Panc1 (cell line): ENCODE measurements at regions not wholly inside any gene's neighbourhood (a gene's known extent, or its start where the extent isn't known, plus 50 kb on each side); places are given as distances from the start of the nearest gene placed in this dataset.

ENCODE experiments used
- TCF7L2 ChIP-seq: IDR thresholded peaks from 2 replicates; pipeline ENCODE4 v1.6.1; 2011; ENCODE audit warnings: mild to moderate bottlenecking, low read depth, low read length, inconsistent platforms
- TF ChIP-seq, protein P1 (sequence below): fragments of 450-650 bp; IDR thresholded peaks from 2 replicates; pipeline ENCODE4 v1.5.1; 2017; ENCODE audit warnings: mild to moderate bottlenecking

DNA sequence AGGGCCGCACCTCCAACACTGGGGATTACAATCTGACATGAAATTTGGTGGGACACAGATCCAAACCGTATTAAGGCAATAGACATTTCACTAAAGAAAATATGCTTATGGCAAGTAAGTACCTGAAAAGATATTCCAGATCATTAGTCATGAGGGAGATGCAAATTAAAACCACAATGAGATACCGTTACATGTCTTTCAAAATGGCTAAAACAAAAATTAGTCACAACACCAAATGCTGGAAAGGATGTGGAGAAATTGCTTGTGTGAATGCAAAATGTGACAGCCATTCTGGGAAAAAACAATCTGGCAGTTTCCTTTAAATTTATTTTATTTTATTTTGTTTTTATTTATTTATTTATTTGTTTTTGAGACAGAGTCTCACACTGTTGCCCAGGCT, 82.3 kb upstream of the PTGDR start:
- no peak for TF ChIP-seq TCF7L2
- TF ChIP-seq, protein P1, sequence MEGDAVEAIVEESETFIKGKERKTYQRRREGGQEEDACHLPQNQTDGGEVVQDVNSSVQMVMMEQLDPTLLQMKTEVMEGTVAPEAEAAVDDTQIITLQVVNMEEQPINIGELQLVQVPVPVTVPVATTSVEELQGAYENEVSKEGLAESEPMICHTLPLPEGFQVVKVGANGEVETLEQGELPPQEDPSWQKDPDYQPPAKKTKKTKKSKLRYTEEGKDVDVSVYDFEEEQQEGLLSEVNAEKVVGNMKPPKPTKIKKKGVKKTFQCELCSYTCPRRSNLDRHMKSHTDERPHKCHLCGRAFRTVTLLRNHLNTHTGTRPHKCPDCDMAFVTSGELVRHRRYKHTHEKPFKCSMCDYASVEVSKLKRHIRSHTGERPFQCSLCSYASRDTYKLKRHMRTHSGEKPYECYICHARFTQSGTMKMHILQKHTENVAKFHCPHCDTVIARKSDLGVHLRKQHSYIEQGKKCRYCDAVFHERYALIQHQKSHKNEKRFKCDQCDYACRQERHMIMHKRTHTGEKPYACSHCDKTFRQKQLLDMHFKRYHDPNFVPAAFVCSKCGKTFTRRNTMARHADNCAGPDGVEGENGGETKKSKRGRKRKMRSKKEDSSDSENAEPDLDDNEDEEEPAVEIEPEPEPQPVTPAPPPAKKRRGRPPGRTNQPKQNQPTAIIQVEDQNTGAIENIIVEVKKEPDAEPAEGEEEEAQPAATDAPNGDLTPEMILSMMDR, result no peak
